K562 (cell line): ENCODE measurements at regions not wholly inside any gene's neighbourhood (a gene's known extent, or its start where the extent isn't known, plus 50 kb on each side); places are given as distances from the start of the nearest gene placed in this dataset.

Source experiments
- BCOR ChIP-seq: fragments of 450-650 bp; IDR thresholded peaks from 2 replicates; pipeline ENCODE4 v1.6.1; 2016
- BHLHE40 ChIP-seq: IDR thresholded peaks from 2 replicates; pipeline ENCODE4 v1.6.1; 2011; ENCODE audit warnings: low read length, improper control_type of control experiment
- CREB1 ChIP-seq, 2 experiments: sonication (generic) in 1 of 2; formaldehyde crosslinking in 1 of 2; IDR thresholded peaks; 2 replicates each; pipeline versions ENCODE4 v1.6.1 to v1.8.0; 2012 to 2022; ENCODE audit warnings: inconsistent platforms in 1 of 2, mild to moderate bottlenecking in 1 of 2, missing genetic modification reagents in 1 of 2, moderate library complexity in 1 of 2
- HDAC3 ChIP-seq: fragments of 450-650 bp; IDR thresholded peaks from 2 replicates; pipeline ENCODE4 v1.6.1; 2018; ENCODE audit warnings: borderline replicate concordance, mild to moderate bottlenecking, moderate library complexity; ENCODE audit not compliant: partially characterized antibody
- KAT8 ChIP-seq: fragments of 450-650 bp; IDR thresholded peaks from 2 replicates; pipeline ENCODE4 v1.6.1; 2016; ENCODE audit warnings: low read depth, mild to moderate bottlenecking
- MEF2A ChIP-seq: IDR thresholded peaks from 2 replicates; pipeline ENCODE4 v1.6.1; 2011; ENCODE audit warnings: low read depth, mild to moderate bottlenecking, low read length, moderate library complexity; ENCODE audit not compliant: control insufficient read depth
- NEUROD1 ChIP-seq: fragments of 150-350 bp; IDR thresholded peaks from 2 replicates; pipeline ENCODE4 v1.6.1; 2014; ENCODE audit warnings: borderline replicate concordance, low read length, low read depth; ENCODE audit not compliant: partially characterized antibody
- RBM14 ChIP-seq: fragments of 200-400 bp; formaldehyde crosslinking; IDR thresholded peaks from 2 replicates; pipeline ENCODE4 v1.6.1; 2018; ENCODE audit warnings: low read depth, mild to moderate bottlenecking, low read length, moderate library complexity, borderline replicate concordance; ENCODE audit not compliant: insufficient read depth
- SAFB2 ChIP-seq: fragments of 200-400 bp; formaldehyde crosslinking; IDR thresholded peaks from 2 replicates; pipeline ENCODE4 v1.6.1; 2018; ENCODE audit warnings: borderline replicate concordance, low read length, low read depth, moderate library complexity; ENCODE audit not compliant: severe bottlenecking
- SETDB1 ChIP-seq: IDR thresholded peaks from one replicate; pipeline ENCODE4 v1.6.1; 2012; ENCODE audit warnings: low read length, control low read depth, inconsistent platforms
- SIN3A ChIP-seq, 2 experiments: fragments of 150-350 bp in 1 of 2; IDR thresholded peaks; 2 replicates each; pipeline ENCODE4 v1.6.1; 2011 to 2016; ENCODE audit warnings: borderline replicate concordance in 2 of 2, low read depth in 2 of 2, low read length in 2 of 2, mild to moderate bottlenecking in 2 of 2, moderate library complexity in 2 of 2; ENCODE audit not compliant: control insufficient read depth in 1 of 2
- TRIM24 ChIP-seq, 2 experiments: fragments of 450-650 bp; IDR thresholded peaks; 2 replicates each; pipeline ENCODE4 v1.6.1; 2016
- ZNF507 ChIP-seq: conservative IDR thresholded peaks from 2 replicates; pipeline ENCODE4 v1.6.1; 2017; ENCODE audit warnings: missing genetic modification characterization, missing compliant biosample characterization
- ZNF584 ChIP-seq: fragments of 200-800 bp; sonication (Bioruptor generic); IDR thresholded peaks from 2 replicates; pipeline ENCODE4 v1.6.1; 2016; ENCODE audit warnings: low read depth, mild to moderate bottlenecking, missing genetic modification characterization, missing compliant biosample characterization
- ZNF778 ChIP-seq: fragments of 450-650 bp; formaldehyde crosslinking; IDR thresholded peaks from 2 replicates; pipeline ENCODE4 v1.4.0; 2020; ENCODE audit warnings: mild to moderate bottlenecking, moderate library complexity
- TF ChIP-seq, protein P1 (sequence below): sonication (generic); formaldehyde crosslinking; IDR thresholded peaks from 2 replicates; pipeline ENCODE4 v1.8.1; 2022; ENCODE audit warnings: missing genetic modification reagents
- TF ChIP-seq, protein P2 (sequence below): fragments of 450-650 bp; IDR thresholded peaks from 2 replicates; pipeline ENCODE4 v1.6.1; 2016; ENCODE audit warnings: low read depth, mild to moderate bottlenecking, moderate library complexity
- TF ChIP-seq, protein P3 (sequence below): IDR thresholded peaks from 3 replicates; pipeline ENCODE4 v1.6.1; 2011; ENCODE audit warnings: borderline replicate concordance, mild to moderate bottlenecking, moderate library complexity; ENCODE audit not compliant: insufficient read length; ENCODE audit errors: extremely low read depth
- TF ChIP-seq, protein P4 (sequence below): fragments of 250-450 bp; sonication (Bioruptor Pico); IDR thresholded peaks from 2 replicates; pipeline ENCODE4 v1.8.0; 2022; ENCODE audit warnings: inconsistent platforms
- TF ChIP-seq, protein P5 (sequence below): fragments of 250-450 bp; sonication (Bioruptor Pico); IDR thresholded peaks from 2 replicates; pipeline ENCODE4 v1.4.0; 2020

DNA sequence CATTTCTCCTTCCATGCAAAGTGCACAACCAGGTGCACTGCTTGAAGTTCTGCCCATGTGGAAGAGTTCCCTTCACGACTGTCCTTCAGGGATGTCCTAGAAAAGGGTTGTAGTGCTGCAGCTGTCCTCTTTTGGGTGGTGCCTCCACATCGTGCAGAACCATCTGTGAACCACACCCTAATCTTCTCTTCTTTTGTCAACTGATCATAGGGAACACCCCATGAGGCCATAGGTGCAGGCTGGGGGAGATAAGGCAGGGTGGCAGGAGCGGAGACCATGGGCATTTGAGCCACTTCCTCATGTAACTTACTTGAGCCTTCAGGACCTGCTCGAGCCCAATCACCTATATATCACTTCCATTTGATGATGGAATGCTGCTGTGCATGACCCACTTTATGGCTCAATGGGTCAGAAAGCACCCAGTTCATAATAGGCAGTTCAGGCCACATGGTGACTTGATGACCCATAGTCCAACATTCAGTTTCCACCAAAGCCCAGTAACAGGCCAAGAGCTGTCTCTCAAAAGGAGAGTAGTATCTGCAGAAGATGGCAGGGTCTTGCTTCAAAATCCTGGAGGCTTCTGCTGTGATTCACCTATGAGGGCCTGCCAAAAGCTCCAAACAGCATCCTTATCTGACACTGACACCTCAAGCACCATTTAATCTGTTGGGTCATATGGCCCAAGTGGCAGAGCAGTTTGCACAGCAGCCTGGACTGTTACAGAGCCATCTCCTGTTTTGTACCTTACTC, 84.7 kb upstream of the CYRIA start (continued):
- TF ChIP-seq, protein P1, sequence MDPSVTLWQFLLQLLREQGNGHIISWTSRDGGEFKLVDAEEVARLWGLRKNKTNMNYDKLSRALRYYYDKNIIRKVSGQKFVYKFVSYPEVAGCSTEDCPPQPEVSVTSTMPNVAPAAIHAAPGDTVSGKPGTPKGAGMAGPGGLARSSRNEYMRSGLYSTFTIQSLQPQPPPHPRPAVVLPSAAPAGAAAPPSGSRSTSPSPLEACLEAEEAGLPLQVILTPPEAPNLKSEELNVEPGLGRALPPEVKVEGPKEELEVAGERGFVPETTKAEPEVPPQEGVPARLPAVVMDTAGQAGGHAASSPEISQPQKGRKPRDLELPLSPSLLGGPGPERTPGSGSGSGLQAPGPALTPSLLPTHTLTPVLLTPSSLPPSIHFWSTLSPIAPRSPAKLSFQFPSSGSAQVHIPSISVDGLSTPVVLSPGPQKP, result no peak
- TF ChIP-seq, protein P2, sequence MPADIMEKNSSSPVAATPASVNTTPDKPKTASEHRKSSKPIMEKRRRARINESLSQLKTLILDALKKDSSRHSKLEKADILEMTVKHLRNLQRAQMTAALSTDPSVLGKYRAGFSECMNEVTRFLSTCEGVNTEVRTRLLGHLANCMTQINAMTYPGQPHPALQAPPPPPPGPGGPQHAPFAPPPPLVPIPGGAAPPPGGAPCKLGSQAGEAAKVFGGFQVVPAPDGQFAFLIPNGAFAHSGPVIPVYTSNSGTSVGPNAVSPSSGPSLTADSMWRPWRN, result no peak
- TF ChIP-seq SAFB2 (no peak), ZNF584 (CRISPR knock-in tag) (0 out of 2 replicates have a peak, but pooled peaks have one; percentile 54), SETDB1 (no peak), BHLHE40 (no peak), BCOR (no peak), SIN3A (IDR thresholded peaks at IDR 0.05; ENCODE audit: borderline replicate concordance in 2 of 2, control insufficient read depth in 1 of 2, low read depth in 2 of 2, low read length in 2 of 2) (no peak), MEF2A (no peak), CREB1 (IDR thresholded peaks at IDR 0.05) (no peak), CREB1 (CRISPR knock-in tag; IDR thresholded peaks at IDR 0.05) (0 out of 2 replicates have a peak, but pooled peaks have one; percentile 28), TRIM24 (IDR thresholded peaks at IDR 0.05) (peak; percentile 76), HDAC3 (no peak), KAT8 (no peak), ZNF507 (no peak), ZNF778 (CRISPR knock-in tag) (no peak), NEUROD1 (no peak), RBM14 (no peak)
- TF ChIP-seq, protein P3, sequence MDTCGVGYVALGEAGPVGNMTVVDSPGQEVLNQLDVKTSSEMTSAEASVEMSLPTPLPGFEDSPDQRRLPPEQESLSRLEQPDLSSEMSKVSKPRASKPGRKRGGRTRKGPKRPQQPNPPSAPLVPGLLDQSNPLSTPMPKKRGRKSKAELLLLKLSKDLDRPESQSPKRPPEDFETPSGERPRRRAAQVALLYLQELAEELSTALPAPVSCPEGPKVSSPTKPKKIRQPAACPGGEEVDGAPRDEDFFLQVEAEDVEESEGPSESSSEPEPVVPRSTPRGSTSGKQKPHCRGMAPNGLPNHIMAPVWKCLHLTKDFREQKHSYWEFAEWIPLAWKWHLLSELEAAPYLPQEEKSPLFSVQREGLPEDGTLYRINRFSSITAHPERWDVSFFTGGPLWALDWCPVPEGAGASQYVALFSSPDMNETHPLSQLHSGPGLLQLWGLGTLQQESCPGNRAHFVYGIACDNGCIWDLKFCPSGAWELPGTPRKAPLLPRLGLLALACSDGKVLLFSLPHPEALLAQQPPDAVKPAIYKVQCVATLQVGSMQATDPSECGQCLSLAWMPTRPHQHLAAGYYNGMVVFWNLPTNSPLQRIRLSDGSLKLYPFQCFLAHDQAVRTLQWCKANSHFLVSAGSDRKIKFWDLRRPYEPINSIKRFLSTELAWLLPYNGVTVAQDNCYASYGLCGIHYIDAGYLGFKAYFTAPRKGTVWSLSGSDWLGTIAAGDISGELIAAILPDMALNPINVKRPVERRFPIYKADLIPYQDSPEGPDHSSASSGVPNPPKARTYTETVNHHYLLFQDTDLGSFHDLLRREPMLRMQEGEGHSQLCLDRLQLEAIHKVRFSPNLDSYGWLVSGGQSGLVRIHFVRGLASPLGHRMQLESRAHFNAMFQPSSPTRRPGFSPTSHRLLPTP, result no peak
- TF ChIP-seq, protein P4, sequence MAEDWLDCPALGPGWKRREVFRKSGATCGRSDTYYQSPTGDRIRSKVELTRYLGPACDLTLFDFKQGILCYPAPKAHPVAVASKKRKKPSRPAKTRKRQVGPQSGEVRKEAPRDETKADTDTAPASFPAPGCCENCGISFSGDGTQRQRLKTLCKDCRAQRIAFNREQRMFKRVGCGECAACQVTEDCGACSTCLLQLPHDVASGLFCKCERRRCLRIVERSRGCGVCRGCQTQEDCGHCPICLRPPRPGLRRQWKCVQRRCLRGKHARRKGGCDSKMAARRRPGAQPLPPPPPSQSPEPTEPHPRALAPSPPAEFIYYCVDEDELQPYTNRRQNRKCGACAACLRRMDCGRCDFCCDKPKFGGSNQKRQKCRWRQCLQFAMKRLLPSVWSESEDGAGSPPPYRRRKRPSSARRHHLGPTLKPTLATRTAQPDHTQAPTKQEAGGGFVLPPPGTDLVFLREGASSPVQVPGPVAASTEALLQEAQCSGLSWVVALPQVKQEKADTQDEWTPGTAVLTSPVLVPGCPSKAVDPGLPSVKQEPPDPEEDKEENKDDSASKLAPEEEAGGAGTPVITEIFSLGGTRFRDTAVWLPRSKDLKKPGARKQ (CRISPR knock-in tag), result no peak
- TF ChIP-seq, protein P5, sequence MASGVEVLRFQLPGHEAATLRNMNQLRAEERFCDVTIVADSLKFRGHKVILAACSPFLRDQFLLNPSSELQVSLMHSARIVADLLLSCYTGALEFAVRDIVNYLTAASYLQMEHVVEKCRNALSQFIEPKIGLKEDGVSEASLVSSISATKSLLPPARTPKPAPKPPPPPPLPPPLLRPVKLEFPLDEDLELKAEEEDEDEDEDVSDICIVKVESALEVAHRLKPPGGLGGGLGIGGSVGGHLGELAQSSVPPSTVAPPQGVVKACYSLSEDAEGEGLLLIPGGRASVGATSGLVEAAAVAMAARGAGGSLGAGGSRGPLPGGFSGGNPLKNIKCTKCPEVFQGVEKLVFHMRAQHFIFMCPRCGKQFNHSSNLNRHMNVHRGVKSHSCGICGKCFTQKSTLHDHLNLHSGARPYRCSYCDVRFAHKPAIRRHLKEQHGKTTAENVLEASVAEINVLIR (CRISPR knock-in tag), result no peak
